ENCODE measurements at regions not wholly inside any gene's neighbourhood (a gene's known extent, or its start where the extent isn't known, plus 50 kb on each side); places are given as distances from the start of the nearest gene placed in this dataset.

- no peak for TF ChIP-seq THAP7 (CRISPR knock-in tag; IDR thresholded peaks at IDR 0.05)
- no peak for TF ChIP-seq PAWR (CRISPR knock-in tag; IDR thresholded peaks at IDR 0.05; ENCODE audit: borderline replicate concordance)
Measured at GRCh38 chr15:77782691-77783090, 150.0 kb upstream of the LINGO1 start.
